Heart left ventricle (tissue), 16 donors: ENCODE measurements at regions not wholly inside any gene's neighbourhood (a gene's known extent, or its start where the extent isn't known, plus 50 kb on each side); places are given as distances from the start of the nearest gene placed in this dataset.

Source experiments
- ATAC-seq, 4 donors: fragments of 200-7000 bp; cut with Tn5 transposase; one replicate each; pipeline ENCODE4 v1.9.1; 2020 to 2022; ENCODE audit warnings: moderate library complexity in 4 of 4, mild to moderate bottlenecking in 3 of 4, moderate number of reproducible peaks in 1 of 4
- DNase-seq, 5 donors: peaks; one replicate each; pipeline ENCODE4 v3.0.0-alpha.2; 2020
- H3K27ac ChIP-seq, 12 donors: fragments of 200-600 bp; sonication (generic) in 4 of 12; one replicate each; pipeline versions ENCODE4 v1.5.0 to v1.8.0; 2016 to 2022; ENCODE audit warnings: mild to moderate bottlenecking in 2 of 12
- H3K27me3 ChIP-seq, 9 donors: fragments of 200-600 bp; sonication (generic) in 2 of 9; one replicate each; pipeline versions ENCODE4 v1.5.1 to v1.8.0; 2016 to 2022; ENCODE audit warnings: mild to moderate bottlenecking in 3 of 9
- H3K36me3 ChIP-seq, 9 donors: fragments of 200-600 bp; sonication (generic) in 2 of 9; one replicate each; pipeline versions ENCODE4 v1.5.0 to v1.8.0; 2018 to 2022; ENCODE audit warnings: mild to moderate bottlenecking in 2 of 9
- H3K4me1 ChIP-seq, 12 donors: fragments of 200-600 bp; sonication (generic) in 4 of 12; one replicate each; pipeline versions ENCODE4 v1.5.0 to v1.8.0; 2016 to 2022; ENCODE audit warnings: mild to moderate bottlenecking in 3 of 12
- H3K4me3 ChIP-seq, 12 donors: fragments of 200-600 bp; sonication (generic) in 4 of 12; one replicate each; pipeline versions ENCODE4 v1.5.0 to v1.8.0; 2017 to 2022; ENCODE audit warnings: mild to moderate bottlenecking in 9 of 12, moderate library complexity in 4 of 12
- H3K9me3 ChIP-seq, 12 donors: fragments of 200-600 bp; sonication (generic) in 4 of 12; one replicate each; pipeline versions ENCODE4 v1.5.0 to v1.8.0; 2016 to 2022; ENCODE audit warnings: mild to moderate bottlenecking in 1 of 12
- CTCF ChIP-seq, 12 donors: fragments of 200-600 bp; sonication (generic) in 4 of 12; IDR thresholded peaks; one replicate each; pipeline versions ENCODE4 v1.5.0 to v1.8.0; 2018 to 2022; ENCODE audit warnings: antibody characterized with exemption in 12 of 12, mild to moderate bottlenecking in 5 of 12
- POLR2A ChIP-seq, 2 donors: fragments of 450-650 bp; IDR thresholded peaks; one replicate each; pipeline ENCODE4 v1.6.1; 2017; ENCODE audit warnings: antibody characterized with exemption in 2 of 2, mild to moderate bottlenecking in 2 of 2, moderate library complexity in 2 of 2
- WGBS, 4 donors: extraction: QIAGEN DNeasy Blood & Tissue Kit in 2 of 4; methylation state at CpG; one replicate each; pipeline versions ENCODE4 v1.1.5 to v1.1.7; 2013 to 2018; 5-methylcytosine and 5-hydroxymethylcytosine counted together
- intact Hi-C, 10 donors: fragments of 100-400 bp; cut with DNase I; formaldehyde crosslinking; loops; one replicate each; pipeline versions ENCODE4 v1.11.1 to v1.14.2; 2022
- donor health status: ischemic (EF 13 %, LVEDD 7.1; RV severe dilation, severe dysfunction).
- donor health status: healthy with polysubstance abuse.
- donor health status: DM: no; HTN: yes; CAD: no.
- donor health status: DM: no; HTN: no; CAD: no.
- donor health status: ischemic (EF 25% LVEDD 6.9; RV normal size, moderate dysfunction).
- donor health status: ischemic (EF 25% LVEDD 5.7; RV mildly dilated, moderate dysfunction).
- donor health status: healthy.
- donor health status: DM: yes; HTN: yes; CAD: no.
- donor health status: ischemic (EF 35%, LVEDD 5.7; RV mildly dilated, moderate dysfunction).
- donor health status: nonischemic (EF 11% LVEDD 7.7; RV severe dilation, severe dysfunction).
- donor health status: DM: yes; HTN: yes; CAD: no.
- donor health status: PGD.
- donor health status: ischemic (EF 29% LVEDD 5.4; RV normal size, mild dysfunction).
- donor health status: nonischemic (EF 23%, LVEDD 6.1; RV moderate dilation, normal function).

DNA sequence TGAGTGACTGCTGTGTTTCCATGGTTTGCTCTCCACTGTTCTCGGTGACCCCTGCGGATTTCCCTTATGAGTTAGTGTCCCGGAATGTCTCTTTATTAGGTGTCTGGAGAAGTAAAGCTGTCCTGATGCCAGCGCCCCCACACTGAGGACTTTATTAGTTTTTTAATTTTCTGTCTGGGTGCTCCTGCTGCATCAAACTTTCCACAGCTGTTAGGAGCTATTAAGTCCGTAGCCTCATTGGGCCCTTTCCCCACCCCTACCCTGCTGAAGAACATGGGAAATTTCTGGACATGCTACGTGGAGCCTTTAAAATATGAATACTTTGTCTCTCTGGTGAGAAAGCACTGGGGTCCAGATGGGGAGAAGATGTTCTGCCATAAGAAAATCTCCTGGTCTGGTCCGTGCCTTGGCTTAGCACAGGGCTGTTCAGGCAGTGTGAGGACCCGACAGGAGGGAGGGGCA, 161.7 kb upstream of the HES1 start:
- DNase-seq (no peak), ATAC-seq (no peak)
- Histone ChIP-seq H3K9me3 (no peaks in the 10 kb centered on the region), H3K27ac (no peak overlapping the region), H3K27me3 (peaks cover 0 to 7% (median 0%) of the 10 kb centered on the region in 9 donors), H3K36me3 (no peaks in the 10 kb centered on the region), H3K4me1 (peaks cover 0 to 30% (median 0%) of the 10 kb centered on the region in 12 donors), H3K4me3 (no peak overlapping the region)
- intact Hi-C loops, result loop anchor here in 5 of 10 donors (5.0 to 10.0 kb wide), 4 partner anchors 187 to 343 kb away; no protein-coding TSS in a partner anchor
- TF ChIP-seq POLR2A (IDR thresholded peaks at IDR 0.05) (no peak), CTCF (IDR thresholded peaks at IDR 0.05) (no peak)
- WGBS, 4 donors, result 82 to 86% (median 85%) methylated on average over 8 of the region's 8 CpGs

GRCh38 chr3:193974671-193975535, 161.0 kb upstream of the HES1 start:
- ATAC-seq (no peak), DNase-seq (no peak)
- 67 to 75% (median 73%) methylated on average over 18 to 22 of the region's 22 CpGs for WGBS, 4 donors
- TF ChIP-seq CTCF (IDR thresholded peaks at IDR 0.05) (no peak), POLR2A (IDR thresholded peaks at IDR 0.05) (no peak)
- H3K9me3 ChIP-seq, result no peaks in the 10 kb centered on the region
- peaks cover 0 to 12% (median 0%) of the 10 kb centered on the region in 9 donors for H3K27me3 ChIP-seq
- intact Hi-C loops, result loop anchor here in 5 of 10 donors (5.0 to 10.0 kb wide), 4 partner anchors 188 to 342 kb away; no protein-coding TSS in a partner anchor
- H3K36me3 ChIP-seq, result no peaks in the 10 kb centered on the region
- peaks cover 0 to 35% (median under 1%) of the 10 kb centered on the region in 12 donors for H3K4me1 ChIP-seq
- H3K4me3 ChIP-seq, result no peak overlapping the region
- H3K27ac ChIP-seq, result no peak overlapping the region

GRCh38 chr3:193977622-193978021, 158.3 kb upstream of the HES1 start:
- DNase-seq (no peak), ATAC-seq (no peak)
- TF ChIP-seq CTCF (IDR thresholded peaks at IDR 0.05), result no peak
- no peak for TF ChIP-seq POLR2A (IDR thresholded peaks at IDR 0.05)
- no peaks in the 10 kb centered on the region for H3K9me3 ChIP-seq
- no peak overlapping the region for H3K4me3 ChIP-seq
- no peaks in the 10 kb centered on the region for H3K36me3 ChIP-seq
- peaks cover 0 to 12% (median 0%) of the 10 kb centered on the region in 9 donors for H3K27me3 ChIP-seq
- H3K4me1 ChIP-seq, result peaks cover 0 to 34% (median 16%) of the 10 kb centered on the region in 12 donors
- H3K27ac ChIP-seq, result no peak overlapping the region
- intact Hi-C loops, result loop anchor here in 3 of 10 donors (10.0 kb wide), 2 partner anchors 193 to 337 kb away; no protein-coding TSS in a partner anchor
- WGBS, 4 donors, result 88 to 98% (median 93%) methylated on average over 4 to 5 of the region's 5 CpGs

DNA sequence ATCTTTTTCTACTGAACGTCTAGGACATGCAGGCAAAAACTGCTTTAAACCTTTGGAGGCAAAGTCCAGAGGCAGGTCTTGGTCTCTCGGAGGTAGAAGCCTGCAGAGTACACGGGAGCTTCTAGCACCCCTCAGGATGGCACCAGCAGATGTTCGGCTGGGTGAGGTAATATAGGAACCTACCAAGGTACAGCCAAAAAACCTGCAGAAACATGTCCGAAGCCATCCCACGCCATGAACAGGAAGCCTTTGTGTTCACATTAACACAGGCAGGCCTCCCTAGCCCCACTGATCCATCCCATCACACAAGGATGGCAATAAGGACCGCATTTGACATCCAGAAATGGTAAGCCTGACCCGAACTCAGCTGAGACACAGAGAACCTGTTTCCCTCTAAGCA, 157.9 kb upstream of the HES1 start:
- peaks cover 0 to 12% (median 0%) of the 10 kb centered on the region in 9 donors for H3K27me3 ChIP-seq
- 95 to 99% (median 97%) methylated on average over 8 of the region's 8 CpGs for WGBS, 4 donors
- DNase-seq (no peak), ATAC-seq (no peak)
- H3K4me1 ChIP-seq, result peaks cover 0 to 38% (median 20%) of the 10 kb centered on the region in 12 donors
- no peak overlapping the region for H3K4me3 ChIP-seq
- H3K36me3 ChIP-seq, result no peaks in the 10 kb centered on the region
- TF ChIP-seq CTCF (IDR thresholded peaks at IDR 0.05), result no peak
- TF ChIP-seq POLR2A (IDR thresholded peaks at IDR 0.05), result no peak
- no peaks in the 10 kb centered on the region for H3K9me3 ChIP-seq
- H3K27ac ChIP-seq, result no peak overlapping the region
- intact Hi-C loops, result loop anchor here in 3 of 10 donors (10.0 kb wide), 2 partner anchors 193 to 337 kb away; no protein-coding TSS in a partner anchor
